CD14-positive monocyte (primary cell): ENCODE measurements at regions not wholly inside any gene's neighbourhood (a gene's known extent, or its start where the extent isn't known, plus 50 kb on each side); places are given as distances from the start of the nearest gene placed in this dataset.

ENCODE experiments used
- DNase-seq, 3 donors: peaks; one replicate each; pipeline ENCODE4 v3.0.0-alpha.2; 2011 to 2022
- H2AFZ ChIP-seq: 2 replicates; pipeline ENCODE4 v1.6.0; 2012; ENCODE audit warnings: mild to moderate bottlenecking, low read depth, low read length, inconsistent platforms; ENCODE audit not compliant: insufficient read depth, poor library complexity, severe bottlenecking
- H3K27ac ChIP-seq, 2 donors: 1 replicate in 1 of 2; 2 replicates in 1 of 2; pipeline ENCODE4 v1.5.1; 2012 to 2013; ENCODE audit warnings: low read length in 2 of 2, control low read depth in 1 of 2, inconsistent platforms in 1 of 2, low read depth in 1 of 2, mild to moderate bottlenecking in 1 of 2
- H3K27me3 ChIP-seq, 2 donors: one replicate each; pipeline versions ENCODE4 v1.6.0 to v1.6.1; 2011 to 2013; ENCODE audit warnings: low read length in 2 of 2; ENCODE audit not compliant: control insufficient read depth in 2 of 2, insufficient read depth in 2 of 2
- H3K36me3 ChIP-seq, 2 donors: replicated peaks in 1 of 2; 1 replicate in 1 of 2; 2 replicates in 1 of 2; pipeline versions ENCODE4 v1.5.1 to v1.6.1; 2012 to 2013; ENCODE audit warnings: low read length in 2 of 2, control low read depth in 1 of 2, inconsistent platforms in 1 of 2, mild to moderate bottlenecking in 1 of 2; ENCODE audit not compliant: insufficient read depth in 2 of 2, control insufficient read depth in 1 of 2
- H3K4me1 ChIP-seq, 2 donors: 1 replicate in 1 of 2; 2 replicates in 1 of 2; pipeline versions ENCODE4 v1.5.1 to v1.6.1; 2012 to 2013; ENCODE audit warnings: low read length in 2 of 2, control low read depth in 1 of 2, inconsistent platforms in 1 of 2, mild to moderate bottlenecking in 1 of 2, moderate library complexity in 1 of 2; ENCODE audit not compliant: insufficient read depth in 2 of 2, control insufficient read depth in 1 of 2
- H3K4me2 ChIP-seq: replicated peaks from 2 replicates; pipeline ENCODE3; 2012; ENCODE audit warnings: low read length, moderate library complexity, mild to moderate bottlenecking; ENCODE audit not compliant: poor library complexity, severe bottlenecking; ENCODE audit errors: extremely low read depth
- H3K4me3 ChIP-seq, 3 experiments: fragments of 200-600 bp in 1 of 3; sonication (generic) in 1 of 3; replicated peaks in 1 of 3; 1 replicate in 2 of 3; 2 replicates in 1 of 3; pipeline ENCODE4 v1.5.1; 2011 to 2013; ENCODE audit warnings: low read length in 3 of 3, mild to moderate bottlenecking in 3 of 3, control low read depth in 2 of 3, low read depth in 2 of 3, inconsistent platforms in 1 of 3, moderate library complexity in 1 of 3
- H3K79me2 ChIP-seq: 2 replicates; pipeline ENCODE4 v1.6.0; 2012; ENCODE audit warnings: mild to moderate bottlenecking, control low read depth, inconsistent platforms, low read length, moderate library complexity; ENCODE audit not compliant: insufficient read depth
- H3K9ac ChIP-seq: 2 replicates; pipeline ENCODE4 v1.6.0; 2017; ENCODE audit warnings: low read length, mild to moderate bottlenecking; ENCODE audit not compliant: insufficient read depth, poor library complexity, severe bottlenecking
- H3K9me3 ChIP-seq, 2 donors: replicated peaks in 1 of 2; 1 replicate in 1 of 2; 2 replicates in 1 of 2; pipeline versions ENCODE4 v1.5.1 to v1.6.1; 2012 to 2013; ENCODE audit warnings: low read length in 2 of 2, control low read depth in 1 of 2; ENCODE audit not compliant: control insufficient read depth in 1 of 2, insufficient read depth in 1 of 2
- H4K20me1 ChIP-seq: 2 replicates; pipeline ENCODE4 v1.6.0; 2012; ENCODE audit warnings: mild to moderate bottlenecking, low read length, control low read depth, moderate library complexity; ENCODE audit not compliant: insufficient read depth
- H3K27ac Mint-ChIP-seq, 7 donors: one replicate each; pipeline ENCODE4 v1.8.0; 2020; ENCODE audit warnings: mild to moderate bottlenecking in 7 of 7, mixed read lengths in 7 of 7, moderate library complexity in 6 of 7, inconsistent platforms in 2 of 7
- H3K27me3 Mint-ChIP-seq, 3 donors: one replicate each; pipeline ENCODE4 v1.8.0; 2021 to 2022; ENCODE audit warnings: low read depth in 3 of 3, mild to moderate bottlenecking in 3 of 3, mixed read lengths in 3 of 3, moderate library complexity in 3 of 3, inconsistent platforms in 1 of 3
- H3K36me3 Mint-ChIP-seq, 2 donors: one replicate each; pipeline ENCODE4 v1.8.0; 2020; ENCODE audit warnings: mixed read lengths in 2 of 2, inconsistent platforms in 1 of 2, mild to moderate bottlenecking in 1 of 2
- H3K4me1 Mint-ChIP-seq: one replicate; pipeline ENCODE4 v1.8.0; 2020; ENCODE audit warnings: mild to moderate bottlenecking, mixed read lengths
- H3K4me3 Mint-ChIP-seq, 2 donors: one replicate each; pipeline ENCODE4 v1.8.0; 2020; ENCODE audit warnings: mild to moderate bottlenecking in 2 of 2, mixed read lengths in 2 of 2, moderate library complexity in 1 of 2
- H3K9me3 Mint-ChIP-seq, 7 donors: one replicate each; pipeline ENCODE4 v1.8.0; 2020 to 2022; ENCODE audit warnings: mixed read lengths in 7 of 7, mild to moderate bottlenecking in 6 of 7, moderate library complexity in 6 of 7, inconsistent platforms in 2 of 7
- CTCF ChIP-seq: fragments of 200-600 bp; IDR thresholded peaks from one replicate; pipeline ENCODE4 v1.8.0; 2022; ENCODE audit warnings: antibody characterized with exemption, mild to moderate bottlenecking
- WGBS: methylation state at CpG from one replicate; pipeline ENCODE4 v1.1.5; 2013; ENCODE audit warnings: missing lambda C conversion rate; ENCODE audit not compliant: insufficient coverage; 5-methylcytosine and 5-hydroxymethylcytosine counted together
- intact Hi-C, 2 donors: fragments of 100-400 bp; cut with micrococcal nuclease; formaldehyde crosslinking; loops; one replicate each; pipeline versions ENCODE4 v1.15.0 to v1.15.1; 2023

DNA sequence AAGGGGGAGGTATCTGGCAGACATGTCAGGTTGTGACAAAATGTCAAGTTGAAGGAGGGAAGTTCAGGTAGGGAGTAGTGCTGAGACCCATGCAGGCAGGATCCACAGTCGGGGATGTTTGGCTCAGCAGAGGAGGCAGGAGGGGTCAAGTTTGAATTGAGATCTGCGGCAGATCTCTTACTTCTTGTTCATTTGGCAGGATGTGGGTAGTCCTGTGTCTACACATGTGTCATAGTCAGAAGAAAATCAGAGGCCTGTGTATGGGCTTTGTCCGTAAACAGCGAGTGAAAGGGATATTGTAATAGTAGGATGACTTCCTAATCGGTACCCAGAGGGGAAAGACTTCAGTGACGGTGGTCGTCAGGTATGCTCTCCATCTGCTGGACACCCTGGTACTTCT is 203.8 kb upstream of the MTPN start:
- Mint-ChIP-seq H3K4me3 (no peak overlapping the region), H3K27ac (no peak overlapping the region), H3K36me3 (no peaks in the 10 kb centered on the region), H3K4me1 (no peaks in the 10 kb centered on the region), H3K27me3 (peaks cover 0 to 1% (median 0%) of the 10 kb centered on the region in 3 donors), H3K9me3 (peaks cover 0 to 13% (median 4%) of the 10 kb centered on the region in 7 donors)
- H3K9me3 ChIP-seq, result no peaks in the 10 kb centered on the region
- WGBS, result 94% methylated on average over 4 of the region's 7 CpGs
- H3K36me3 ChIP-seq, result no peaks in the 10 kb centered on the region
- H3K9ac ChIP-seq, result no peak overlapping the region
- no peaks in the 10 kb centered on the region for H3K4me1 ChIP-seq
- intact Hi-C loops, result no loop called here
- TF ChIP-seq CTCF, result no peak
- no peak overlapping the region for H3K27ac ChIP-seq
- no peak for DNase-seq
- no peak overlapping the region for H3K4me3 ChIP-seq
- no peaks in the 10 kb centered on the region for H3K27me3 ChIP-seq
- H3K79me2 ChIP-seq, result no peaks in the 10 kb centered on the region
- no peak overlapping the region for H3K4me2 ChIP-seq
- H2AFZ ChIP-seq, result no peak overlapping the region
- H4K20me1 ChIP-seq, result no peaks in the 10 kb centered on the region

- H3K27ac Mint-ChIP-seq, result peak overlapping the region in 1 of 7 donors; percentile 34
- no peaks in the 10 kb centered on the region for H3K27me3 ChIP-seq
- H3K4me3 Mint-ChIP-seq, result no peak overlapping the region
- H3K4me2 ChIP-seq, result no peak overlapping the region
- H3K36me3 Mint-ChIP-seq, result no peaks in the 10 kb centered on the region
- no peak for DNase-seq
- H4K20me1 ChIP-seq, result no peaks in the 10 kb centered on the region
- no peaks in the 10 kb centered on the region for H3K79me2 ChIP-seq
- WGBS, result 74% methylated on average over 3 of the region's 5 CpGs
- no peaks in the 10 kb centered on the region for H3K36me3 ChIP-seq
- no peak overlapping the region for H3K27ac ChIP-seq
- no peak overlapping the region for H3K4me3 ChIP-seq
- no peak overlapping the region for H2AFZ ChIP-seq
- H3K27me3 Mint-ChIP-seq, result peaks cover 0 to 1% (median 0%) of the 10 kb centered on the region in 3 donors
- TF ChIP-seq CTCF, result no peak
- intact Hi-C loops, result no loop called here
- no peaks in the 10 kb centered on the region for H3K4me1 Mint-ChIP-seq
- no peak overlapping the region for H3K9ac ChIP-seq
- no peaks in the 10 kb centered on the region for H3K4me1 ChIP-seq
- H3K9me3 ChIP-seq, result no peaks in the 10 kb centered on the region
- H3K9me3 Mint-ChIP-seq, result peaks cover 0 to 13% (median 4%) of the 10 kb centered on the region in 7 donors
Measured at GRCh38 chr7:136179851-136180721, 202.9 kb upstream of the MTPN start.
